NT2/D1 (cell line): ENCODE measurements at regions not wholly inside any gene's neighbourhood (a gene's known extent, or its start where the extent isn't known, plus 50 kb on each side); places are given as distances from the start of the nearest gene placed in this dataset.

ENCODE experiments used
- YY1 ChIP-seq: IDR thresholded peaks from 2 replicates; pipeline ENCODE4 v1.6.1; 2011; ENCODE audit not compliant: insufficient read length, insufficient read depth
- ZNF274 ChIP-seq: IDR thresholded peaks from 2 replicates; pipeline ENCODE4 v1.6.1; 2011; ENCODE audit warnings: mild to moderate bottlenecking, low read depth, low read length

- TF ChIP-seq ZNF274 (no peak), YY1 (no peak)
Measured at GRCh38 chr10:57825015-57825414, 442.7 kb downstream of the IPMK start.
